OCI-LY7 (cell line): ENCODE measurements at regions not wholly inside any gene's neighbourhood (a gene's known extent, or its start where the extent isn't known, plus 50 kb on each side); places are given as distances from the start of the nearest gene placed in this dataset.

ENCODE experiments used
- BruUV-seq: library from RNA; stranded (reverse); fragments of 400-500 nt; replicated peaks from 2 replicates; lab custom pipeline; 2021; lab: Mats Ljungman, UMichigan
- CTCF ChIA-PET: fragments of 300-600 bp; sonication (Branson Sonifier 250); formaldehyde crosslinking; loops from one replicate; lab custom pipeline; 2022; ENCODE audit warnings: antibody characterized with exemption; ENCODE audit not compliant: unreplicated experiment; lab: Charles Lee
- POLR2A ChIA-PET: fragments of 300-600 bp; sonication (Branson Sonifier 250); formaldehyde crosslinking; loops from one replicate; lab custom pipeline; 2022; ENCODE audit warnings: antibody characterized with exemption; lab: Charles Lee
- DNase-seq: peaks from one replicate; pipeline ENCODE4 v3.0.0-alpha.2; 2015; ENCODE audit warnings: low spot score
- H2AFZ ChIP-seq: fragments of 200-600 bp; sonication (generic), shearing (Covaris generic); 2 replicates; pipeline ENCODE4 v1.6.1; 2014; ENCODE audit warnings: mild to moderate bottlenecking, antibody characterized with exemption, low read length, moderate library complexity
- H3K27ac ChIP-seq: fragments of 200-600 bp; sonication (generic); 2 replicates; pipeline ENCODE4 v1.5.1; 2014; ENCODE audit warnings: mixed run types, low read depth, mild to moderate bottlenecking, moderate library complexity, low read length, inconsistent platforms; ENCODE audit not compliant: poor library complexity, severe bottlenecking
- H3K36me3 ChIP-seq: fragments of 200-600 bp; sonication (generic); 2 replicates; pipeline ENCODE4 v1.6.1; 2014; ENCODE audit warnings: mild to moderate bottlenecking, antibody characterized with exemption, low read length, moderate library complexity, mixed read lengths; ENCODE audit not compliant: insufficient read depth
- H3K4me1 ChIP-seq: fragments of 200-600 bp; sonication (generic); 2 replicates; pipeline ENCODE4 v1.5.1; 2014; ENCODE audit warnings: mild to moderate bottlenecking, low read length; ENCODE audit not compliant: insufficient read depth, poor library complexity, severe bottlenecking
- H3K4me2 ChIP-seq: fragments of 200-600 bp; sonication (generic); 2 replicates; pipeline ENCODE4 v1.6.1; 2014; ENCODE audit warnings: mild to moderate bottlenecking, low read length
- H3K4me3 ChIP-seq: fragments of 200-600 bp; sonication (generic); 2 replicates; pipeline ENCODE4 v1.5.1; 2014; ENCODE audit warnings: mild to moderate bottlenecking, low read depth, low read length; ENCODE audit not compliant: poor library complexity, severe bottlenecking
- H3K79me2 ChIP-seq: fragments of 200-600 bp; sonication (generic); 2 replicates; pipeline ENCODE4 v1.6.1; 2016; ENCODE audit warnings: low read depth, mild to moderate bottlenecking, low read length, moderate library complexity, mixed read lengths; ENCODE audit not compliant: insufficient read depth
- H3K9me2 ChIP-seq: fragments of 200-600 bp; sonication (generic); 2 replicates; pipeline ENCODE4 v1.6.1; 2016; ENCODE audit warnings: mild to moderate bottlenecking, low read length, mixed read lengths; ENCODE audit not compliant: insufficient read depth
- H3K9me3 ChIP-seq: fragments of 200-600 bp; sonication (generic); 2 replicates; pipeline ENCODE4 v1.6.1; 2014; ENCODE audit warnings: mild to moderate bottlenecking, mixed run types, low read length, mixed read lengths
- H4K20me1 ChIP-seq: fragments of 200-600 bp; sonication (generic); 2 replicates; pipeline ENCODE4 v1.6.1; 2014; ENCODE audit warnings: mild to moderate bottlenecking, antibody characterized with exemption, low read length, moderate library complexity, mixed read lengths; ENCODE audit not compliant: insufficient read depth
- EZH2phosphoT487 ChIP-seq: fragments of 200-600 bp; sonication (generic); IDR thresholded peaks from 2 replicates; pipeline ENCODE4 v1.6.1; 2018; ENCODE audit warnings: low read depth, borderline replicate concordance, mild to moderate bottlenecking, mixed run types, antibody characterized with exemption, low read length, moderate library complexity, mixed read lengths
- intact Hi-C: fragments of 100-400 bp; cut with micrococcal nuclease; formaldehyde crosslinking; loops from one replicate; pipeline ENCODE4 v1.10.0; 2022; ENCODE audit not compliant: unreplicated experiment
- TF ChIP-seq, protein P1 (sequence below): fragments of 200-600 bp; sonication (generic); conservative IDR thresholded peaks from 2 replicates; pipeline ENCODE4 v1.5.1; 2014; ENCODE audit warnings: mild to moderate bottlenecking, antibody characterized with exemption, low read length, moderate library complexity, mixed read lengths

DNA sequence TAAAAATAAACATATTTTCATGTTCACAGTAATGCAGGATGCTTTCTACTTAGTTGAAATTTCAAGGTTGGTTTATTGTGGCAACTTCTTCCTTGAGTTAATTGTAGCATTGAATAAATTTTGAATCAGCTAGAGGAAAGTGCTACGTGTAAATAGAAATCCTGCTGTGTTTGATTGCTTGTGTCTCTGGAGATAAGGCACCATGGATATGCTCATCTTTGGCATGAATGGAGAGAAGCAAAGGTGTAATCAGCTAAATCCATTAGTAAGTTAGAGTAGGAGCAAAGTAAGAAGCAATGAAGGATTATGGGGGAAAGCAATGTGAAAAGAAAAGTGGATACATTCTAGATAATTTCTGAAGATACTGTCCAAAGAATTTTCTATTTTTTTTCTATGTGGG, 331.1 kb downstream of the PTPRC start:
- CTCF ChIA-PET, result no interaction called here
- Histone ChIP-seq H3K4me2 (no peak overlapping the region), H3K36me3 (no peaks in the 10 kb centered on the region), H3K79me2 (no peaks in the 10 kb centered on the region), H3K4me1 (no peaks in the 10 kb centered on the region), H4K20me1 (no peaks in the 10 kb centered on the region), H3K27ac (no peak overlapping the region), H3K9me2 (no peaks in the 10 kb centered on the region), H2AFZ (no peak overlapping the region), H3K4me3 (no peak overlapping the region), H3K9me3 (no peaks in the 10 kb centered on the region)
- POLR2A ChIA-PET, result no interaction called here
- TF ChIP-seq EZH2phosphoT487, result no peak
- TF ChIP-seq, protein P1, sequence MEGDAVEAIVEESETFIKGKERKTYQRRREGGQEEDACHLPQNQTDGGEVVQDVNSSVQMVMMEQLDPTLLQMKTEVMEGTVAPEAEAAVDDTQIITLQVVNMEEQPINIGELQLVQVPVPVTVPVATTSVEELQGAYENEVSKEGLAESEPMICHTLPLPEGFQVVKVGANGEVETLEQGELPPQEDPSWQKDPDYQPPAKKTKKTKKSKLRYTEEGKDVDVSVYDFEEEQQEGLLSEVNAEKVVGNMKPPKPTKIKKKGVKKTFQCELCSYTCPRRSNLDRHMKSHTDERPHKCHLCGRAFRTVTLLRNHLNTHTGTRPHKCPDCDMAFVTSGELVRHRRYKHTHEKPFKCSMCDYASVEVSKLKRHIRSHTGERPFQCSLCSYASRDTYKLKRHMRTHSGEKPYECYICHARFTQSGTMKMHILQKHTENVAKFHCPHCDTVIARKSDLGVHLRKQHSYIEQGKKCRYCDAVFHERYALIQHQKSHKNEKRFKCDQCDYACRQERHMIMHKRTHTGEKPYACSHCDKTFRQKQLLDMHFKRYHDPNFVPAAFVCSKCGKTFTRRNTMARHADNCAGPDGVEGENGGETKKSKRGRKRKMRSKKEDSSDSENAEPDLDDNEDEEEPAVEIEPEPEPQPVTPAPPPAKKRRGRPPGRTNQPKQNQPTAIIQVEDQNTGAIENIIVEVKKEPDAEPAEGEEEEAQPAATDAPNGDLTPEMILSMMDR, result no peak
- no TSS peak for BruUV-seq
- intact Hi-C loops, result no loop called here
- no peak for DNase-seq

- Histone ChIP-seq H3K27ac (no peak overlapping the region), H3K9me3 (no peaks in the 10 kb centered on the region), H4K20me1 (no peaks in the 10 kb centered on the region), H3K9me2 (no peaks in the 10 kb centered on the region), H3K4me3 (no peak overlapping the region), H3K79me2 (no peaks in the 10 kb centered on the region), H3K4me1 (no peaks in the 10 kb centered on the region), H3K36me3 (no peaks in the 10 kb centered on the region), H2AFZ (no peak overlapping the region), H3K4me2 (no peak overlapping the region)
- ChIA-PET POLR2A (interaction anchor here (1.0 kb wide), 1 partner anchor 9 kb away, joined by 3 read pairs; no protein-coding TSS in a partner anchor), CTCF (no interaction called here)
- TF ChIP-seq, protein P1, result no peak
- TF ChIP-seq EZH2phosphoT487, result no peak
- DNase-seq, result no peak
- intact Hi-C loops, result no loop called here
- no TSS peak for BruUV-seq
These were observed 332.1 kb downstream of the PTPRC start for GRCh38 chr1:198970916-198971315.

DNA sequence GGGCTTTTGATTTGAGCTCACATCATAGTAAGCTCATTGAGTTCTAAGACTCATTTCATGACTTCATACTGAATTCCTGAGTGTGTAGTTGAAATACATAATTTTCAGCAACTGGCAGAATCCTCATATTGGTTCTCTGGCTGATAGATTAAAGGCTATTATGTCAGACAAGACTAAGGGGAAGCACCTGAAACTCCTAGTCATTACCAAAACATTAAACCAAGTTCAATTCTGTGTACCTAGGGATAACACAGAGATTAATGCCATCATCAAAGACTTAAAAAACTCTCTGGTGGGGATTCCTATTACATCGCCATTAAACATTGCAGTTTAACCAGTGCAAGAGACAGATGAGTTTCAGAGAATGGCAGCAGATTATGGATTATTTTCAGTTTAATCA, 339.1 kb downstream of the PTPRC start:
- no TSS peak for BruUV-seq
- H3K9me3 ChIP-seq, result no peaks in the 10 kb centered on the region
- no peaks in the 10 kb centered on the region for H3K36me3 ChIP-seq
- no peaks in the 10 kb centered on the region for H4K20me1 ChIP-seq
- DNase-seq, result no peak
- POLR2A ChIA-PET, result interaction anchor here (0.5 to 1.1 kb wide), 3 partner anchors 31 to 123 kb away, joined by 3 to 6 read pairs (median 3); no protein-coding TSS in a partner anchor
- no peak overlapping the region for H2AFZ ChIP-seq
- H3K9me2 ChIP-seq, result no peaks in the 10 kb centered on the region
- TF ChIP-seq EZH2phosphoT487, result no peak
- TF ChIP-seq, protein P1, result no peak
- no peaks in the 10 kb centered on the region for H3K79me2 ChIP-seq
- H3K27ac ChIP-seq, result no peak overlapping the region
- H3K4me2 ChIP-seq, result no peak overlapping the region
- CTCF ChIA-PET, result no interaction called here
- intact Hi-C loops, result no loop called here
- no peaks in the 10 kb centered on the region for H3K4me1 ChIP-seq
- H3K4me3 ChIP-seq, result no peak overlapping the region
